ENCODE measurements at regions not wholly inside any gene's neighbourhood (a gene's known extent, or its start where the extent isn't known, plus 50 kb on each side); places are given as distances from the start of the nearest gene placed in this dataset.

DNA sequence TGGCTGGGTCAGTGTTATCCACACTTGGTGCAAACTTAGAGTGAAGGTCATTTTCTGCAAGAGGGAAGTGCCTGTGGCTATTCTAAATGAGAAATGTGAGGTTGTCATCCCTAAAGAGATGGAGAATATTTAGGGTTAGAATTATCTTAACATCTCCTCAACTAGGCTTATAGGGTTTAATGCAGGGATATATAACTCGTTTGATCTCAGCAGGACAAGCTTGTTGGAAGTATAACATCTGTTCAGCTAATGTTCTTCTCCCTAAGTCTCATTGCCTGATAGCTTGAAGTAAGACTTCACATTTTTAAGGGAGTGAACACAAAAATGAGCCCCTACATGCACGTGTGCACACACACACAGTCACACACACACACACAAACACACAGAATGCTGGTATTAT, 75.9 kb upstream of the NRXN1 start:
- TF ChIP-seq SIN3A (IDR thresholded peaks at IDR 0.05; ENCODE audit: borderline replicate concordance, insufficient read depth, low read length) (no peak), POLR2AphosphoS5 (IDR thresholded peaks at IDR 0.05; ENCODE audit: low read depth, low read length) (no peak)

All from PFSK-1 (cell line).